ENCODE measurements at regions not wholly inside any gene's neighbourhood (a gene's known extent, or its start where the extent isn't known, plus 50 kb on each side); places are given as distances from the start of the nearest gene placed in this dataset.

GRCh38 chr15:73001840-73002239 is 50.4 kb upstream of the NEO1 start:
- Histone ChIP-seq H3K4me3 (ENCODE audit: low read depth in 1 of 3, low read length in 3 of 3) (no peak overlapping the region), H3K9ac (ENCODE audit: low read depth in 1 of 2, low read length in 2 of 2) (no peak overlapping the region), H3K4me1 (ENCODE audit: control insufficient read depth in 4 of 4, insufficient read depth in 4 of 4, low read length in 3 of 4) (no peaks in the 10 kb centered on the region), H3K27me3 (ENCODE audit: control insufficient read depth in 4 of 4, insufficient read depth in 4 of 4, low read length in 3 of 4) (no peaks in the 10 kb centered on the region), H3K36me3 (ENCODE audit: control insufficient read depth in 4 of 4, insufficient read depth in 3 of 4, low read depth in 1 of 4, low read length in 3 of 4) (no peaks in the 10 kb centered on the region), H3K27ac (ENCODE audit: low read depth in 1 of 2, low read length in 2 of 2) (no peak overlapping the region), H3K9me3 (ENCODE audit: control insufficient read depth in 4 of 4, low read length in 3 of 4) (no peaks in the 10 kb centered on the region)
- DNase-seq (ENCODE audit: low spot score), result no peak
- TF ChIP-seq SP1 (IDR thresholded peaks at IDR 0.05) (no peak), JUND (IDR thresholded peaks at IDR 0.05) (no peak), REST (IDR thresholded peaks at IDR 0.05) (no peak), MAX (IDR thresholded peaks at IDR 0.05) (no peak), TAF1 (conservative IDR thresholded peaks at IDR 0.05) (no peak), NR2F2 (IDR thresholded peaks at IDR 0.05) (no peak), ATF3 (IDR thresholded peaks at IDR 0.05) (no peak)
- WGBS, result 96% methylated on average over 2 of the region's 2 CpGs

GRCh38 chr15:73000293-73000692 is 52.0 kb upstream of the NEO1 start:
- 71% methylated on average over 4 of the region's 4 CpGs for WGBS
- no peaks in the 10 kb centered on the region for H3K4me1 ChIP-seq (ENCODE audit: control insufficient read depth in 4 of 4, insufficient read depth in 4 of 4, low read length in 3 of 4)
- no peaks in the 10 kb centered on the region for H3K36me3 ChIP-seq (ENCODE audit: control insufficient read depth in 4 of 4, insufficient read depth in 3 of 4, low read depth in 1 of 4, low read length in 3 of 4)
- H3K9me3 ChIP-seq (ENCODE audit: control insufficient read depth in 4 of 4, low read length in 3 of 4), result no peaks in the 10 kb centered on the region
- no peak overlapping the region for H3K4me3 ChIP-seq (ENCODE audit: low read depth in 1 of 3, low read length in 3 of 3)
- H3K27ac ChIP-seq (ENCODE audit: low read depth in 1 of 2, low read length in 2 of 2), result no peak overlapping the region
- DNase-seq (ENCODE audit: low spot score), result no peak
- H3K27me3 ChIP-seq (ENCODE audit: control insufficient read depth in 4 of 4, insufficient read depth in 4 of 4, low read length in 3 of 4), result no peaks in the 10 kb centered on the region
- no peak overlapping the region for H3K9ac ChIP-seq (ENCODE audit: low read depth in 1 of 2, low read length in 2 of 2)
- TF ChIP-seq FOXA2 (IDR thresholded peaks at IDR 0.05) (no peak), RXRA (IDR thresholded peaks at IDR 0.05) (no peak), GABPA (IDR thresholded peaks at IDR 0.05 in 1 of 2, conservative IDR thresholded peaks at IDR 0.05 in 1 of 2) (no peak), REST (IDR thresholded peaks at IDR 0.05) (no peak)

- Histone ChIP-seq H3K36me3 (ENCODE audit: control insufficient read depth in 4 of 4, insufficient read depth in 3 of 4, low read depth in 1 of 4, low read length in 3 of 4) (no peaks in the 10 kb centered on the region), H3K4me3 (ENCODE audit: low read depth in 1 of 3, low read length in 3 of 3) (no peak overlapping the region), H3K9me3 (ENCODE audit: control insufficient read depth in 4 of 4, low read length in 3 of 4) (no peaks in the 10 kb centered on the region), H3K27ac (ENCODE audit: low read depth in 1 of 2, low read length in 2 of 2) (no peak overlapping the region), H3K9ac (ENCODE audit: low read depth in 1 of 2, low read length in 2 of 2) (no peak overlapping the region), H3K27me3 (ENCODE audit: control insufficient read depth in 4 of 4, insufficient read depth in 4 of 4, low read length in 3 of 4) (no peaks in the 10 kb centered on the region), H3K4me1 (ENCODE audit: control insufficient read depth in 4 of 4, insufficient read depth in 4 of 4, low read length in 3 of 4) (no peaks in the 10 kb centered on the region)
- no peak for DNase-seq (ENCODE audit: low spot score)
- WGBS, result 75% methylated on average over 3 of the region's 3 CpGs
- TF ChIP-seq FOXA1 (IDR thresholded peaks at IDR 0.05) (no peak), EGR1 (IDR thresholded peaks at IDR 0.05; ENCODE audit: low read depth in 2 of 2) (no peak), HNF4G (IDR thresholded peaks at IDR 0.05) (no peak), ZBTB33 (IDR thresholded peaks at IDR 0.05) (no peak), FOXA2 (IDR thresholded peaks at IDR 0.05) (no peak), RAD21 (IDR thresholded peaks at IDR 0.05) (no peak), TAF1 (conservative IDR thresholded peaks at IDR 0.05) (no peak), REST (IDR thresholded peaks at IDR 0.05) (no peak), RXRA (IDR thresholded peaks at IDR 0.05) (no peak)
Measured at GRCh38 chr15:72999586-72999985, 52.7 kb upstream of the NEO1 start.
